ENCODE measurements at regions not wholly inside any gene's neighbourhood (a gene's known extent, or its start where the extent isn't known, plus 50 kb on each side); places are given as distances from the start of the nearest gene placed in this dataset.

DNA sequence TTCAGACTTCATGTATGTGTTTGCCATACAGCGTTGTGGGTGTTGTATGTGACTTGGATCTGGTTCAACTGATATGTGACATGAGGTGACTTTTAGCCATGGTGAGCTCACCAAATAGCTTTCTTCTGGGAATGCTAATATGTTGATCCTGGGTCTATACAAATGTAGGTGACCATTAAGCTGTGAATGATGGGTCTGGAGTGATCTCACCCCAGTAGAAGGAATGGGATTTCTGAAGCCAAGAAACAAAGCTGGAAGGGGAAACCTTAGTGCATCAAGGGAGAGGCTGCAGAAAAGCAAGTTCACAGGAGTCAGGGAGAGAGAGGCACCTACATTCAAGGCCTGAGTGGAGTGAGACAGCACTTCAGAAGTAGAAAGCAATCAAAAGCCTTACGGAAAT lies 421.0 kb upstream of the THRB start:
- Histone ChIP-seq H3K9me1 (replicated peaks; ENCODE audit: control insufficient read depth, extremely low read depth, insufficient read depth, low read length) (no peaks in the 10 kb centered on the region), H3K36me3 (ENCODE audit: control insufficient read depth in 2 of 2, extremely low read depth in 1 of 2, insufficient read depth in 2 of 2, low read length in 2 of 2) (no peaks in the 10 kb centered on the region), H3K4me2 (ENCODE audit: insufficient read depth, low read length) (no peak overlapping the region), H3K9ac (replicated peaks; ENCODE audit: extremely low read depth, insufficient read depth, low read length) (no peak overlapping the region), H3K79me2 (ENCODE audit: control insufficient read depth, insufficient read depth, low read length) (no peaks in the 10 kb centered on the region), H3K27ac (ENCODE audit: insufficient read depth, low read depth, low read length) (no peak overlapping the region), H3K9me3 (replicated peaks; ENCODE audit: control insufficient read depth, insufficient read depth, low read length) (no peaks in the 10 kb centered on the region), H3K4me3 (replicated peaks in 1 of 3; ENCODE audit: insufficient read depth in 1 of 3, low read depth in 1 of 3, low read length in 3 of 3) (no peak overlapping the region), H2AFZ (ENCODE audit: low read depth, low read length) (no peak overlapping the region), H3K4me1 (ENCODE audit: control insufficient read depth, extremely low read depth, insufficient read depth, low read length) (no peaks in the 10 kb centered on the region), H4K20me1 (replicated peaks; ENCODE audit: control insufficient read depth, extremely low read depth, insufficient read depth, low read length) (no peaks in the 10 kb centered on the region), H3K27me3 (ENCODE audit: control insufficient read depth in 2 of 2, insufficient read depth in 2 of 2, low read length in 2 of 2) (no peaks in the 10 kb centered on the region)
- dilution Hi-C loops (cut with MboI; ENCODE audit: extremely low pct_ligation_motif_present, low sequenced_read_pairs) (no loop called here), intact Hi-C loops (cut with micrococcal nuclease) (no loop called here)
- BruUV-seq (replicated peaks): no TSS peak
- no peak for TF ChIP-seq FOS (IDR thresholded peaks at IDR 0.05; ENCODE audit: borderline replicate concordance, insufficient read depth, low read length)
- TF ChIP-seq EZH2 (IDR thresholded peaks at IDR 0.05; ENCODE audit: borderline replicate concordance, low read depth, low read length, severe bottlenecking): no peak
- no peak for TF ChIP-seq POLR2A (IDR thresholded peaks at IDR 0.05; ENCODE audit: low read depth, low read length)
- TF ChIP-seq JUN (IDR thresholded peaks at IDR 0.05; ENCODE audit: borderline replicate concordance, insufficient read depth, insufficient read length, low read depth): no peak
- TF ChIP-seq GATA2 (IDR thresholded peaks at IDR 0.05; ENCODE audit: insufficient read depth, insufficient read length, low read depth, low read length): no peak
- no peak for TF ChIP-seq CTCF (IDR thresholded peaks at IDR 0.05; ENCODE audit: extremely low read depth in 1 of 2, insufficient read depth in 1 of 2, low read depth in 1 of 2, low read length in 2 of 2)
- no peak for TF ChIP-seq MYC (IDR thresholded peaks at IDR 0.05; ENCODE audit: low read depth, low read length)
- TF ChIP-seq POLR2AphosphoS5 (IDR thresholded peaks at IDR 0.05; ENCODE audit: insufficient read depth, low read depth, low read length): no peak
- TF ChIP-seq MAX (IDR thresholded peaks at IDR 0.05; ENCODE audit: insufficient read depth, insufficient read length): no peak
- no peak for DNase-seq (ENCODE audit: low read depth, low spot score)
- ChIA-PET CTCF (no interaction called here), POLR2A (no interaction called here)
- FAIRE-seq: no peak

All from endothelial cell of umbilical vein (primary cell).